GM10266 (cell line): ENCODE measurements at regions not wholly inside any gene's neighbourhood (a gene's known extent, or its start where the extent isn't known, plus 50 kb on each side); places are given as distances from the start of the nearest gene placed in this dataset.

Experiments used
- DNase-seq: peaks from one replicate; pipeline ENCODE4 v3.0.0; 2012; ENCODE audit errors: extremely low spot score
- TF ChIP-seq, protein P1 (sequence below): IDR thresholded peaks from 2 replicates; pipeline ENCODE4 v1.5.1; 2012; ENCODE audit warnings: mild to moderate bottlenecking, low read depth; ENCODE audit not compliant: control insufficient read depth, insufficient read depth; ENCODE audit errors: missing control alignments

- no peak for DNase-seq
- TF ChIP-seq, protein P1, sequence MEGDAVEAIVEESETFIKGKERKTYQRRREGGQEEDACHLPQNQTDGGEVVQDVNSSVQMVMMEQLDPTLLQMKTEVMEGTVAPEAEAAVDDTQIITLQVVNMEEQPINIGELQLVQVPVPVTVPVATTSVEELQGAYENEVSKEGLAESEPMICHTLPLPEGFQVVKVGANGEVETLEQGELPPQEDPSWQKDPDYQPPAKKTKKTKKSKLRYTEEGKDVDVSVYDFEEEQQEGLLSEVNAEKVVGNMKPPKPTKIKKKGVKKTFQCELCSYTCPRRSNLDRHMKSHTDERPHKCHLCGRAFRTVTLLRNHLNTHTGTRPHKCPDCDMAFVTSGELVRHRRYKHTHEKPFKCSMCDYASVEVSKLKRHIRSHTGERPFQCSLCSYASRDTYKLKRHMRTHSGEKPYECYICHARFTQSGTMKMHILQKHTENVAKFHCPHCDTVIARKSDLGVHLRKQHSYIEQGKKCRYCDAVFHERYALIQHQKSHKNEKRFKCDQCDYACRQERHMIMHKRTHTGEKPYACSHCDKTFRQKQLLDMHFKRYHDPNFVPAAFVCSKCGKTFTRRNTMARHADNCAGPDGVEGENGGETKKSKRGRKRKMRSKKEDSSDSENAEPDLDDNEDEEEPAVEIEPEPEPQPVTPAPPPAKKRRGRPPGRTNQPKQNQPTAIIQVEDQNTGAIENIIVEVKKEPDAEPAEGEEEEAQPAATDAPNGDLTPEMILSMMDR = no peak
Observed at GRCh38 chr11:119975561-119976152, 162.3 kb downstream of the TRIM29 start.

- TF ChIP-seq, protein P1 = no peak
Observed at GRCh38 chr11:119974467-119974866, 163.4 kb downstream of the TRIM29 start.

DNA sequence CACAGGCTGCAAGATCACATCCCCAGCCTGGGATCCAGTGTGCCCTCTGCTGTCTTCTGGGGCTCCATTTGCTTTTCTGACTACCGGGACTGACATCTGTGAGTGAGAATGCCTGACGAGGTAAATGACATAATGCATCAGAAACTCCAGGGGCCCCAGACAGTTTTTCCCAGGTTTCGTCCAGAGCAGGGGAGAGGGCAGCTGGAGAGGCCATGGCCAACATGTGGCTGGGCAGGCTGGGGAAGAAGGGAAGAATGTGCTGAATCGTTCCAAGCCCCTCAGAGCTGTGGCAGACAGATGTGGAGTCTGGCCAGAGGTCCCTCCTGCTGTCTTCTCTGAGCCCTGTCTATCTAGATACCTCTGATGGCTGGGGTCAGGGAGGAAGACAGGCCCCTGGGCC lies 163.9 kb downstream of the TRIM29 start:
- TF ChIP-seq, protein P1 = no peak

More at GRCh38 chr11:119974467-119974866, 163.4 kb downstream of the TRIM29 start:
- no peak for DNase-seq

GRCh38 chr11:119972281-119972680 lies 165.6 kb downstream of the TRIM29 start:
- no peak for DNase-seq
- TF ChIP-seq, protein P1 = no peak

More for the DNA sequence above, 163.9 kb downstream of the TRIM29 start:
- no peak for DNase-seq

GRCh38 chr11:119970555-119971304 lies 167.2 kb downstream of the TRIM29 start:
- DNase-seq = no peak
- TF ChIP-seq, protein P1 = no peak

- DNase-seq = no peak
- TF ChIP-seq, protein P1 = no peak
Observed at GRCh38 chr11:119964136-119965025, 173.5 kb downstream of the TRIM29 start.
